ENCODE measurements at regions not wholly inside any gene's neighbourhood (a gene's known extent, or its start where the extent isn't known, plus 50 kb on each side); places are given as distances from the start of the nearest gene placed in this dataset.

DNA sequence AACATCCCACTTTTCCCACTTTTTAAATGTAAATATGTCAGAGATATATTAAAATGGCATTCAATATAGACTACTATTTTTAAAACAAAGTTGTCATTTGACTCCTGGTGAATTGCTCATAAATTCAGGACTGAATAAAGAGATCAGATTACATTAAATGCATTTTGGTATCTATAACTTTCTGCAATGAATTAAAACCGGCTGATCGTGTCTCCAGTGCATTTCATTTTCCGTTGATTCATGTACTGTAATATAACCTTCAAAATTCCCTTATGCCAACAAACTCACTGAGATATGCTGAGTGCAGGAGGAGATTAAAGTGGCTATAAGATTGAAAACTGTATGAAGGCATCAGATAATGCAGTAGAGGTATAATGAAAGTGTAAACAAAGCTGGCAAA lies 361.1 kb upstream of the CDIN1 start:
- Histone ChIP-seq H3K36me3 (replicated peaks in 1 of 2; ENCODE audit: control insufficient read depth in 1 of 2, insufficient read depth in 2 of 2, low read length in 2 of 2) (no peaks in the 10 kb centered on the region), H3K79me2 (ENCODE audit: insufficient read depth, low read length) (no peaks in the 10 kb centered on the region), H3K27ac (ENCODE audit: extremely low read length, insufficient read depth, low read length) (no peak overlapping the region), H2AFZ (ENCODE audit: low read length) (no peak overlapping the region), H3K9ac (ENCODE audit: insufficient read depth, low read depth, low read length) (no peak overlapping the region), H4K20me1 (ENCODE audit: insufficient read depth, low read length) (no peaks in the 10 kb centered on the region), H3K4me2 (ENCODE audit: low read depth, low read length) (no peak overlapping the region), H3K4me1 (ENCODE audit: insufficient read depth, low read length) (no peaks in the 10 kb centered on the region), H3K27me3 (ENCODE audit: control insufficient read depth in 1 of 2, insufficient read depth in 2 of 2, low read length in 2 of 2) (no peaks in the 10 kb centered on the region), H3K4me3 (replicated peaks in 1 of 3; ENCODE audit: insufficient read depth in 1 of 3, low read depth in 2 of 3, low read length in 3 of 3) (no peak overlapping the region), H3K9me3 (ENCODE audit: low read length) (peaks cover 10% of the 10 kb centered on the region)
- DNase-seq (ENCODE audit: low spot score) (no peak), ATAC-seq (no peak), FAIRE-seq (no peak)
- intact Hi-C loops (cut with micrococcal nuclease; ENCODE audit: unreplicated experiment), result no loop called here
- WGBS (ENCODE audit: low lambda C conversion rate), result 20% methylated on average over 3 of the region's 3 CpGs
- in situ Hi-C loops (cut with HindIII; ENCODE audit: extremely low pct_ligation_motif_present, low pct_unique_long_range_greater_than_20kb), result no loop called here
- POLR2A ChIA-PET, result no interaction called here
- TF ChIP-seq ZFP62 (CRISPR knock-in tag; IDR thresholded peaks at IDR 0.05) (no peak), ZNF367 (CRISPR knock-in tag; IDR thresholded peaks at IDR 0.05; ENCODE audit: borderline replicate concordance) (no peak), NFKBIZ (CRISPR knock-in tag; IDR thresholded peaks at IDR 0.05) (no peak), HMG20B (CRISPR knock-in tag; conservative IDR thresholded peaks at IDR 0.05) (no peak), SIX1 (CRISPR knock-in tag; IDR thresholded peaks at IDR 0.05; ENCODE audit: borderline replicate concordance) (no peak), GATAD2A (CRISPR knock-in tag; IDR thresholded peaks at IDR 0.05) (no peak), ZMAT5 (CRISPR knock-in tag; IDR thresholded peaks at IDR 0.05; ENCODE audit: borderline replicate concordance, low read depth) (no peak), ZKSCAN8 (CRISPR knock-in tag; IDR thresholded peaks at IDR 0.05; ENCODE audit: borderline replicate concordance) (no peak), EP300 (IDR thresholded peaks at IDR 0.05; ENCODE audit: low read depth in 2 of 2, low read length in 2 of 2) (no peak), EP300 (CRISPR knock-in tag; IDR thresholded peaks at IDR 0.05; ENCODE audit: borderline replicate concordance) (no peak), TCF7L2 (IDR thresholded peaks at IDR 0.05; ENCODE audit: low read depth, low read length) (no peak), ZNF224 (CRISPR knock-in tag; IDR thresholded peaks at IDR 0.05) (no peak), HOXA5 (CRISPR knock-in tag; IDR thresholded peaks at IDR 0.05) (no peak), DPF2 (CRISPR knock-in tag; IDR thresholded peaks at IDR 0.05; ENCODE audit: borderline replicate concordance, low read depth) (no peak), ZNF615 (CRISPR knock-in tag; IDR thresholded peaks at IDR 0.05; ENCODE audit: borderline replicate concordance) (no peak)
- TF ChIP-seq, protein P1, sequence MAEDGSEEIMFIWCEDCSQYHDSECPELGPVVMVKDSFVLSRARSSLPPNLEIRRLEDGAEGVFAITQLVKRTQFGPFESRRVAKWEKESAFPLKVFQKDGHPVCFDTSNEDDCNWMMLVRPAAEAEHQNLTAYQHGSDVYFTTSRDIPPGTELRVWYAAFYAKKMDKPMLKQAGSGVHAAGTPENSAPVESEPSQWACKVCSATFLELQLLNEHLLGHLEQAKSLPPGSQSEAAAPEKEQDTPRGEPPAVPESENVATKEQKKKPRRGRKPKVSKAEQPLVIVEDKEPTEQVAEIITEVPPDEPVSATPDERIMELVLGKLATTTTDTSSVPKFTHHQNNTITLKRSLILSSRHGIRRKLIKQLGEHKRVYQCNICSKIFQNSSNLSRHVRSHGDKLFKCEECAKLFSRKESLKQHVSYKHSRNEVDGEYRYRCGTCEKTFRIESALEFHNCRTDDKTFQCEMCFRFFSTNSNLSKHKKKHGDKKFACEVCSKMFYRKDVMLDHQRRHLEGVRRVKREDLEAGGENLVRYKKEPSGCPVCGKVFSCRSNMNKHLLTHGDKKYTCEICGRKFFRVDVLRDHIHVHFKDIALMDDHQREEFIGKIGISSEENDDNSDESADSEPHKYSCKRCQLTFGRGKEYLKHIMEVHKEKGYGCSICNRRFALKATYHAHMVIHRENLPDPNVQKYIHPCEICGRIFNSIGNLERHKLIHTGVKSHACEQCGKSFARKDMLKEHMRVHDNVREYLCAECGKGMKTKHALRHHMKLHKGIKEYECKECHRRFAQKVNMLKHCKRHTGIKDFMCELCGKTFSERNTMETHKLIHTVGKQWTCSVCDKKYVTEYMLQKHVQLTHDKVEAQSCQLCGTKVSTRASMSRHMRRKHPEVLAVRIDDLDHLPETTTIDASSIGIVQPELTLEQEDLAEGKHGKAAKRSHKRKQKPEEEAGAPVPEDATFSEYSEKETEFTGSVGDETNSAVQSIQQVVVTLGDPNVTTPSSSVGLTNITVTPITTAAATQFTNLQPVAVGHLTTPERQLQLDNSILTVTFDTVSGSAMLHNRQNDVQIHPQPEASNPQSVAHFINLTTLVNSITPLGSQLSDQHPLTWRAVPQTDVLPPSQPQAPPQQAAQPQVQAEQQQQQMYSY (CRISPR knock-in tag; IDR thresholded peaks at IDR 0.05), result no peak
- TF ChIP-seq, protein P2, sequence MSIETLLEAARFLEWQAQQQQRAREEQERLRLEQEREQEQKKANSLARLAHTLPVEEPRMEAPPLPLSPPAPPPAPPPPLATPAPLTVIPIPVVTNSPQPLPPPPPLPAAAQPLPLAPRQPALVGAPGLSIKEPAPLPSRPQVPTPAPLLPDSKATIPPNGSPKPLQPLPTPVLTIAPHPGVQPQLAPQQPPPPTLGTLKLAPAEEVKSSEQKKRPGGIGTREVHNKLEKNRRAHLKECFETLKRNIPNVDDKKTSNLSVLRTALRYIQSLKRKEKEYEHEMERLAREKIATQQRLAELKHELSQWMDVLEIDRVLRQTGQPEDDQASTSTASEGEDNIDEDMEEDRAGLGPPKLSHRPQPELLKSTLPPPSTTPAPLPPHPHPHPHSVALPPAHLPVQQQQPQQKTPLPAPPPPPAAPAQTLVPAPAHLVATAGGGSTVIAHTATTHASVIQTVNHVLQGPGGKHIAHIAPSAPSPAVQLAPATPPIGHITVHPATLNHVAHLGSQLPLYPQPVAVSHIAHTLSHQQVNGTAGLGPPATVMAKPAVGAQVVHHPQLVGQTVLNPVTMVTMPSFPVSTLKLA (IDR thresholded peaks at IDR 0.05), result no peak
- no TSS peak for BruUV-seq (replicated peaks)
- CTCF ChIA-PET (ENCODE audit: low intra/inter-chr PET ratio, low total read pairs), result no interaction called here

Data from HepG2 (cell line).